KOPT-K1 (cell line): ENCODE measurements at regions not wholly inside any gene's neighbourhood (a gene's known extent, or its start where the extent isn't known, plus 50 kb on each side); places are given as distances from the start of the nearest gene placed in this dataset.

Experiments
- H3K27ac ChIP-seq: fragments of 200-600 bp; sonication (generic); 2 replicates; pipeline ENCODE4 v1.5.1; 2016; ENCODE audit warnings: antibody characterized with exemption, mild to moderate bottlenecking, low read depth, low read length; ENCODE audit not compliant: poor library complexity, severe bottlenecking
- H3K36me3 ChIP-seq: fragments of 200-600 bp; sonication (generic); 2 replicates; pipeline ENCODE4 v1.5.1; 2017; ENCODE audit warnings: antibody characterized with exemption, mild to moderate bottlenecking, low read length, moderate library complexity; ENCODE audit not compliant: insufficient read depth
- H3K9me3 ChIP-seq: fragments of 200-600 bp; sonication (generic); 2 replicates; pipeline ENCODE4 v1.5.1; 2017; ENCODE audit warnings: antibody characterized with exemption, low read length, mild to moderate bottlenecking; ENCODE audit not compliant: insufficient read depth, poor library complexity, severe bottlenecking

GRCh38 chr5:117302949-117303348 is 728.3 kb upstream of the SEMA6A start:
- H3K27ac ChIP-seq = no peak overlapping the region
- no peaks in the 10 kb centered on the region for H3K36me3 ChIP-seq
- no peaks in the 10 kb centered on the region for H3K9me3 ChIP-seq

- Histone ChIP-seq H3K27ac (no peak overlapping the region), H3K9me3 (no peaks in the 10 kb centered on the region), H3K36me3 (no peaks in the 10 kb centered on the region)
Measured at GRCh38 chr5:117302473-117302872, 727.9 kb upstream of the SEMA6A start.

- H3K9me3 ChIP-seq = no peaks in the 10 kb centered on the region
- no peak overlapping the region for H3K27ac ChIP-seq
- no peaks in the 10 kb centered on the region for H3K36me3 ChIP-seq
Measured at GRCh38 chr5:117299936-117300328, 725.3 kb upstream of the SEMA6A start.

DNA sequence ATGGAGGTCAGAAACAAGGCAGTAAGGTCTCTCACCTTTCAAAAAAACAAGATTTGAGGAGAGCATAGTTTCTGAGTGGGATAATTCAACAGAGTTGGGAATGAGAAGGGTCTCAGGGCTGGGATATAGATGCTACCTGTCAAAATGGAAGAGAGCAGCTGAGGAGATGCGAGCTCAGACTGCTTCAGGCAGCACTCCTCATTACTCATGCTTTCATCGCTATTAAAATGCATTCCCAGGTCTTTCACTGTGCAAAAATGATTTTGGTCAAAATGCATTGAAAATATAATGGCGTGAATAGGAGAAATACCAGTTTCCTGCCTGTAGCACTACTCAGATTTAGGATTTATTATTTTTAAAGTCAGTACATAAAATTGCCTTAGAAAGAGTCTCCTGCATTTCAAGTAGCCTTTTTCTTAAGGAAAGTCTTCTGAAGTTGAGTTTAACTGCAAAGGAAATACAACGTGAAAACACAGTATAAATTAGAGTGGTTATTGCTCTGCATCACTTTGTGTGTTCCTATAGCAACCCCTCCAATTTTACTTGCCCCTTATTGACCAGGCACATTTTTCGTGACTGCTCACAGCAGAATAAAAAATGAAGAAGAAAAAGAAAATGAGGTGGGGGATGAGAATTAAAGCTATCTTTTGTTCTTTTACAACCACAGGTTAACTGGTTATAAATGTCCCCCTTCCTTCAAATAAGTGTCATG is 724.8 kb upstream of the SEMA6A start:
- Histone ChIP-seq H3K9me3 (no peaks in the 10 kb centered on the region), H3K27ac (no peak overlapping the region), H3K36me3 (no peaks in the 10 kb centered on the region)

DNA sequence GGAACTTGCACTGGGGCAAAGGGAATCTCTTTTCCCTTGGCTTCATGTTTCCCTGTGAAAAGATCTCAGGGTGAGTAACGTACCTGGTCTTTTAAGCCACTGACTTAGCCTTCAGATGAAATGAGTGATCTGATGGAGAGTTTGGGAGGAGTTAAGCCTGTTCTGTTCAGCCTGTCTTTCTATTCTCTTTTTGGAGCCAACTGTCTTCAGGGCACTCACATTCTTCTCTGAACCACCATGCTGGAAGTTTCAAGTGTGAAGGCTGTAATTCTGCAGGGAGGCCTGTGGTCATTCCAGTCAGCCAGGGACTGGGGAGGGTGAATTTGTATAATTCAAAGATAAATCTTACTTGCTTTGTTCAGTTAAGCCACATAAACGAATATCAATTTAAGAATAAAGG is 722.2 kb upstream of the SEMA6A start:
- Histone ChIP-seq H3K27ac (no peak overlapping the region), H3K36me3 (no peaks in the 10 kb centered on the region), H3K9me3 (no peaks in the 10 kb centered on the region)

DNA sequence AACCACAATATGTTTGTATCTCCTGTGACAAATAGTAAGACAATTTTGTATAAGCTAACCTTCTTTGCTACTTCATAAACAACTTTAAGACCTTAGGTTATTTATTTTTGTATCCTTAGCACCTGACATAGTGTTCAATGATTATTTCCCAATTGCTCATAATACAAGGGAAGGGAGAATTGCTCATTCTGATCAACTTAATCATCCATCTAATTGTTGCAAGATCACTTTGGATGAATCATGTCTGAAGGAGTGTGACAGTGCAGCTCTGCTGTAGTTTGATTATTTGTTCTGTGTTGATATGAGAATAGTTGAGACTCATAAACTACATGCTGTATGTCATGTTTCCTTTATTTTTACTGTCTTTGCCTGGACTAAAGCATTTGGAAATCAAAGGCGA is 721.3 kb upstream of the SEMA6A start:
- no peaks in the 10 kb centered on the region for H3K36me3 ChIP-seq
- H3K9me3 ChIP-seq = no peaks in the 10 kb centered on the region
- H3K27ac ChIP-seq = no peak overlapping the region

- no peaks in the 10 kb centered on the region for H3K9me3 ChIP-seq
- H3K36me3 ChIP-seq = no peaks in the 10 kb centered on the region
- no peak overlapping the region for H3K27ac ChIP-seq
Measured at GRCh38 chr5:117286813-117287212, 712.2 kb upstream of the SEMA6A start.

DNA sequence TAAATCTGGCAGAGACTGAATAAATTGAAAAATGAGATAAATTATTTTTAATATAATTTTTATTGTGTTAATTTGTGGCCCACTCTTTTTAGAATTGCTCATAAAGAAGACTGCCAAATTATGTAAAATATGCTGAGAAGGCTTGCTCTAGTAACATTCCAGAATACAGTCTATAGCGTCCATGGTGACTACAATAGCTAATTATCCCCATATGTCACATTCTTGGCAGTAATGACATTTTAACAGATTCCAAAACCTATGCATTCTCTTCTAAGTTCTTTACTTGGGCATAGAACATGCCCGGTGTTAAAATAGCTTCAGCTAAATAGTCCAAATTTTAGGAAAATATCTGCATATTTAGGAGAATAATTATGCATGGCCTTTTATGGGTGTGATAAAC is 697.0 kb upstream of the SEMA6A start:
- Histone ChIP-seq H3K36me3 (no peaks in the 10 kb centered on the region), H3K27ac (no peak overlapping the region), H3K9me3 (no peaks in the 10 kb centered on the region)

DNA sequence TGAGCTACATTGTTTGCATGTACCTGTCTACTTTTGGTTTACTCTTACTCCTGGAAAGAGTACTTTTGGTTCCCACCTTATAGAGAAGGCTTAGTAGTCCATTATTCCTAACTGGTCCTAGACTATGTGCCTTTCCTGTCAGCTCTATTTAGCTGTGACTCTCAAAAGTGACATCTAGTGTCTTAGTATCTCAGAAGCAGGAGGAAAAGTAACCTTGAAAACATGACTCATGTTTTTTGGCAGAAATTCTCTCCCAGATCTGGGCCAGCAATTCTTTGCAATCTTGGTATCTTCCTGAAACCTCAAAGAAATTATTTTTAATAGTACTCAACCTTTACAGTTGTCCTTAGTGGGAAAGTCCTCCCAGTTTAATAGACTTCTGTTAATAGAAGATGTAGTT is 691.7 kb upstream of the SEMA6A start:
- H3K27ac ChIP-seq = no peak overlapping the region

DNA sequence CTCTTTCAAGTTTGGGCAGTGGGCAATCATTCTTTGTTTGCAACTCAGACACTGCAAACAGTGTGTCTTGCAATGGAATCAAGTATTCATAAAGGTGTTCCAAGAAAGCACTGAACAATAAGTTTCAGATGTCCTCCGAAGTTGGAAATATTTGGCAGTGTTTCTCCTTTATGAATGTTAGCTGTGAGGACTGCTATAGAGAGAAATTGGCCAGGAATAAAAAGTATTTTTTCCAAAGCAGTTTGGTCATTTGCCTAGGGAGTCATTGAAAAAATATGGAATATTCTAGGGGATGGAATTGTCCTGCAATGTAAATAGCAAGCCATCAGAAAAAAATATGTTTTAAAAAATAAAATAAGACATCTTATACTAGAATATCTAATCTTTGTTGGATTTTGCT is 688.6 kb upstream of the SEMA6A start:
- H3K36me3 ChIP-seq = no peaks in the 10 kb centered on the region
- no peaks in the 10 kb centered on the region for H3K9me3 ChIP-seq
- H3K27ac ChIP-seq = no peak overlapping the region

More for the DNA sequence above, 691.7 kb upstream of the SEMA6A start:
- Histone ChIP-seq H3K36me3 (no peaks in the 10 kb centered on the region), H3K9me3 (no peaks in the 10 kb centered on the region)

DNA sequence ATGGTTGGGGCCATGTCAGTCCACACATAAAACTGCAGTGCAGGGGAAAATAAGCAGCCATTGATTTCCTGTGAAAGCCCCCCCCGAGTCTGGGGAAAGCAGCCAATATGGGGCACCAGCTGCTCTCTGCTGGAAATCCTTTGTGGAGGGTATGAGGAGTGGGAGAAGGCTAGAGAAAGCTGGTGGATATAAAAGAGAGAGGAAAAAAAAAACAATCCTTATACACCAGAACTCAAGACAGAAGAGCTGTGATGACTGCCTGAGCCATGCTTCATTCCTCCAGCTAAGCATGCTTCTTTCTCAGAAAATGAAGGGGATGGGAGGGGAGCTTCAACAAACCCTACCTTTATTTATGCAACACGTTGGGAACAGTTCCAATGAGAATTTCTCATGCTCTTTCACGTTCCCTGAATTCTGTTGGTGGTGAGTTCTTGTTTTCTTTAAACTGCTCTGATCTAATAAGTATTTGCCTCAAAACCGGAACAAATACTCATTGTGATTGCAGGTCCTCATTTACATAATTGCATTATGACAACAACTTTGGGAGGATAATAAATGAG is 688.0 kb upstream of the SEMA6A start:
- Histone ChIP-seq H3K27ac (no peak overlapping the region), H3K9me3 (no peaks in the 10 kb centered on the region), H3K36me3 (no peaks in the 10 kb centered on the region)

- H3K27ac ChIP-seq = no peak overlapping the region
- H3K9me3 ChIP-seq = no peaks in the 10 kb centered on the region
- H3K36me3 ChIP-seq = no peaks in the 10 kb centered on the region
Measured at GRCh38 chr5:117261948-117262571, 687.4 kb upstream of the SEMA6A start.

GRCh38 chr5:117255211-117256027 is 680.8 kb upstream of the SEMA6A start:
- Histone ChIP-seq H3K27ac (no peak overlapping the region), H3K36me3 (no peaks in the 10 kb centered on the region), H3K9me3 (no peaks in the 10 kb centered on the region)

DNA sequence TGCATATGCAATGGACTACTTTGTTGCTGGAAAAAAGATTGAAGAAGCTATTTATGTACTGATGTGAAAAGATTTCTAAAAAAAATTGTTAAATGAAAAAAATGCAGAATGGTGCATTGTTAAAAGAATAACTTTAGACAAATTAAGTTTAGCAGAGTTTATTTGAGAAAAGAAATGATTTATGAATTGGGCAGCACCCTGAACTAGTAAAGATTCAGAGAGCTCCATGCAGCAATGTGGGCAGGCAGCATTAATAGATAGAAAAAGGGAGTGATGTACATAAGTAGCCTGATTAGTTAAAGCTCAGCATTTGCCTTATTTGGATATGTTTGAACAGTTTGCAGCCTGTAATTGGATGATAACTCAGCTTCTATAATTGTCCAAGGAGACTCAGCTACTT is 677.9 kb upstream of the SEMA6A start:
- H3K9me3 ChIP-seq = no peaks in the 10 kb centered on the region
- no peaks in the 10 kb centered on the region for H3K36me3 ChIP-seq
- H3K27ac ChIP-seq = no peak overlapping the region

GRCh38 chr5:117249086-117249815 is 674.6 kb upstream of the SEMA6A start:
- Histone ChIP-seq H3K36me3 (no peaks in the 10 kb centered on the region), H3K9me3 (no peaks in the 10 kb centered on the region), H3K27ac (no peak overlapping the region)
